H1 (cell line): ENCODE measurements at regions not wholly inside any gene's neighbourhood (a gene's known extent, or its start where the extent isn't known, plus 50 kb on each side); places are given as distances from the start of the nearest gene placed in this dataset.

Experiments
- ASH2L ChIP-seq: fragments of 200-600, 300-600 bp; sonication (generic); IDR thresholded peaks from one replicate; pipeline ENCODE4 v1.7.1; 2017; ENCODE audit warnings: low read length
- ATF3 ChIP-seq: IDR thresholded peaks from 2 replicates; pipeline ENCODE4 v1.6.1; 2011; ENCODE audit warnings: low read depth, mild to moderate bottlenecking, low read length; ENCODE audit not compliant: insufficient read depth
- CEBPB ChIP-seq: IDR thresholded peaks from 2 replicates; pipeline ENCODE4 v1.6.1; 2012; ENCODE audit warnings: low read depth, low read length
- CTBP2 ChIP-seq: IDR thresholded peaks from 2 replicates; pipeline ENCODE4 v1.7.0; 2011; ENCODE audit warnings: borderline replicate concordance, mild to moderate bottlenecking, moderate library complexity, mixed read lengths, low read length; ENCODE audit not compliant: insufficient read depth, insufficient read length
- CTCF ChIP-seq, 3 experiments: IDR thresholded peaks; 1 replicate in 2 of 3; 2 replicates in 1 of 3; pipeline versions ENCODE4 v1.5.1 to v1.6.1; 2011; ENCODE audit warnings: low read length in 3 of 3, mild to moderate bottlenecking in 3 of 3, inconsistent platforms in 2 of 3, low read depth in 1 of 3, moderate library complexity in 1 of 3; ENCODE audit not compliant: insufficient read depth in 1 of 3; ENCODE audit errors: control extremely low read depth in 1 of 3
- EP300 ChIP-seq, 2 experiments: IDR thresholded peaks; 1 replicate in 1 of 2; 2 replicates in 1 of 2; pipeline ENCODE4 v1.6.1; 2011 to 2012; ENCODE audit warnings: low read depth in 2 of 2, low read length in 2 of 2, mild to moderate bottlenecking in 2 of 2, borderline replicate concordance in 1 of 2, inconsistent platforms in 1 of 2, moderate library complexity in 1 of 2
- FOSL1 ChIP-seq: IDR thresholded peaks from 2 replicates; pipeline ENCODE4 v1.6.1; 2011; ENCODE audit warnings: mild to moderate bottlenecking, low read depth, low read length, moderate library complexity; ENCODE audit not compliant: insufficient read depth
- HDAC6 ChIP-seq: IDR thresholded peaks from one replicate; pipeline ENCODE4 v1.7.1; 2012; ENCODE audit warnings: low read depth, mild to moderate bottlenecking, inconsistent platforms, low read length, moderate library complexity
- NRF1 ChIP-seq: IDR thresholded peaks from 2 replicates; pipeline ENCODE4 v1.6.1; 2011; ENCODE audit warnings: mild to moderate bottlenecking, low read depth, low read length, improper control_type of control experiment
- POLR2A ChIP-seq, 2 experiments: IDR thresholded peaks; 1 replicate in 1 of 2; 2 replicates in 1 of 2; pipeline ENCODE4 v1.6.1; 2011; ENCODE audit warnings: low read depth in 2 of 2, low read length in 2 of 2, mild to moderate bottlenecking in 2 of 2; ENCODE audit errors: control extremely low read depth in 1 of 2
- POLR2AphosphoS5 ChIP-seq: IDR thresholded peaks from 2 replicates; pipeline ENCODE4 v1.6.1; 2011; ENCODE audit warnings: low read depth, low read length
- RBBP5 ChIP-seq: IDR thresholded peaks from 2 replicates; pipeline ENCODE4 v1.7.1; 2012; ENCODE audit warnings: low read depth, mild to moderate bottlenecking, inconsistent platforms, low read length, moderate library complexity, borderline replicate concordance
- SRF ChIP-seq: IDR thresholded peaks from 2 replicates; pipeline ENCODE4 v1.6.1; 2011; ENCODE audit warnings: mild to moderate bottlenecking, low read depth, low read length, moderate library complexity
- YY1 ChIP-seq: IDR thresholded peaks from 2 replicates; pipeline ENCODE4 v1.6.1; 2011; ENCODE audit warnings: low read depth, mild to moderate bottlenecking, low read length

GRCh38 chr13:34419025-34419424 is 523.0 kb upstream of the NBEA start:
- no peak for TF ChIP-seq YY1
- TF ChIP-seq CEBPB: no peak
- TF ChIP-seq FOSL1: no peak
- TF ChIP-seq CTCF (IDR thresholded peaks at IDR 0.05; ENCODE audit: control extremely low read depth in 1 of 3, insufficient read depth in 1 of 3, low read depth in 1 of 3, low read length in 3 of 3): no peak
- TF ChIP-seq POLR2AphosphoS5: no peak
- no peak for TF ChIP-seq NRF1
- TF ChIP-seq CTBP2: no peak
- no peak for TF ChIP-seq EP300 (IDR thresholded peaks at IDR 0.05; ENCODE audit: borderline replicate concordance in 1 of 2, low read depth in 2 of 2, low read length in 2 of 2)
- TF ChIP-seq RBBP5: no peak
- TF ChIP-seq ATF3: no peak
- TF ChIP-seq POLR2A (IDR thresholded peaks at IDR 0.05; ENCODE audit: control extremely low read depth in 1 of 2, low read depth in 2 of 2, low read length in 2 of 2): no peak
- TF ChIP-seq HDAC6: no peak
- no peak for TF ChIP-seq ASH2L
- no peak for TF ChIP-seq SRF
